ENCODE measurements at regions not wholly inside any gene's neighbourhood (a gene's known extent, or its start where the extent isn't known, plus 50 kb on each side); places are given as distances from the start of the nearest gene placed in this dataset.

- intact Hi-C loops (cut with micrococcal nuclease; ENCODE audit: unreplicated experiment): no loop called here
- Histone ChIP-seq H3K9me3 (replicated peaks; ENCODE audit: control insufficient read depth, insufficient read depth, low read length) (no peaks in the 10 kb centered on the region), H3K9ac (ENCODE audit: control insufficient read depth, insufficient read depth, low read length) (no peak overlapping the region), H2AFZ (ENCODE audit: control insufficient read depth, low read depth, low read length) (no peak overlapping the region), H3K4me3 (no peak overlapping the region), H3K4me2 (ENCODE audit: control insufficient read depth, insufficient read depth) (no peak overlapping the region), H3K27me3 (replicated peaks in 1 of 2; ENCODE audit: control insufficient read depth in 2 of 2, insufficient read depth in 2 of 2, low read length in 1 of 2) (no peaks in the 10 kb centered on the region; a peak in 2 of 4 replicates), H3K79me2 (ENCODE audit: control insufficient read depth, insufficient read depth, low read length) (no peaks in the 10 kb centered on the region), H4K20me1 (ENCODE audit: control insufficient read depth, insufficient read depth) (no peaks in the 10 kb centered on the region), H3K4me1 (ENCODE audit: control insufficient read depth, insufficient read depth, low read length) (no peaks in the 10 kb centered on the region), H3K27ac (ENCODE audit: control insufficient read depth, insufficient read depth) (no peak overlapping the region), H3K36me3 (ENCODE audit: control insufficient read depth in 2 of 2, insufficient read depth in 2 of 2, low read length in 1 of 2) (no peaks in the 10 kb centered on the region)
- ChIA-PET CTCF (interaction anchor here (2.7 kb wide), 1 partner anchor 618 kb away, joined by 7 read pairs; no protein-coding TSS in a partner anchor), RAD21 (ENCODE audit: unreplicated experiment) (interaction anchor here (0.6 kb wide), 1 partner anchor 196 kb away, joined by 3 read pairs; no protein-coding TSS in a partner anchor), SMC1A (ENCODE audit: uncharacterized antibody, unreplicated experiment) (no interaction called here), POLR2A (no interaction called here)
- BruUV-seq (replicated peaks): no TSS peak
- in situ Hi-C loops (cut with MboI): no loop called here
- ATAC-seq (no peak), FAIRE-seq (no peak), DNase-seq (ENCODE audit: low read depth, low spot score) (no peak)
- no peak for TF ChIP-seq NR2C1 (IDR thresholded peaks at IDR 0.05)
- 17% methylated on average over 9 of the region's 9 CpGs for WGBS (ENCODE audit: insufficient coverage, insufficient replicate concordance, low lambda C conversion rate, missing lambda C conversion rate)
Measured at GRCh38 chr7:96408881-96409280, 87.0 kb upstream of the SLC25A13 start.

- Histone ChIP-seq H3K27me3 (replicated peaks in 1 of 2; ENCODE audit: control insufficient read depth in 2 of 2, insufficient read depth in 2 of 2, low read length in 1 of 2) (no peaks in the 10 kb centered on the region; a peak in 2 of 4 replicates), H3K27ac (ENCODE audit: control insufficient read depth, insufficient read depth) (no peak overlapping the region), H4K20me1 (ENCODE audit: control insufficient read depth, insufficient read depth) (no peaks in the 10 kb centered on the region), H3K9me3 (replicated peaks; ENCODE audit: control insufficient read depth, insufficient read depth, low read length) (no peaks in the 10 kb centered on the region), H3K79me2 (ENCODE audit: control insufficient read depth, insufficient read depth, low read length) (no peaks in the 10 kb centered on the region), H3K4me2 (ENCODE audit: control insufficient read depth, insufficient read depth) (no peak overlapping the region), H3K9ac (ENCODE audit: control insufficient read depth, insufficient read depth, low read length) (no peak overlapping the region), H3K36me3 (ENCODE audit: control insufficient read depth in 2 of 2, insufficient read depth in 2 of 2, low read length in 1 of 2) (no peaks in the 10 kb centered on the region), H2AFZ (ENCODE audit: control insufficient read depth, low read depth, low read length) (no peak overlapping the region), H3K4me3 (no peak overlapping the region), H3K4me1 (ENCODE audit: control insufficient read depth, insufficient read depth, low read length) (no peaks in the 10 kb centered on the region)
- no peak for ATAC-seq
- no TSS peak for BruUV-seq (replicated peaks)
- ChIA-PET RAD21 (ENCODE audit: unreplicated experiment) (no interaction called here), POLR2A (no interaction called here), CTCF (no interaction called here), SMC1A (ENCODE audit: uncharacterized antibody, unreplicated experiment) (interaction anchor here (1.0 kb wide), 1 partner anchor 425 kb away, joined by 3 read pairs; no protein-coding TSS in a partner anchor)
- in situ Hi-C loops (cut with MboI) (no loop called here), intact Hi-C loops (cut with micrococcal nuclease; ENCODE audit: unreplicated experiment) (no loop called here)
- no peak for DNase-seq (ENCODE audit: low read depth, low spot score)
- FAIRE-seq: no peak
- TF ChIP-seq ZZZ3 (IDR thresholded peaks at IDR 0.05; ENCODE audit: control insufficient read depth, insufficient read length, low read depth): no peak
- no peak for TF ChIP-seq HSF1 (IDR thresholded peaks at IDR 0.05; ENCODE audit: low read depth, low read length)
- TF ChIP-seq BCL3 (IDR thresholded peaks at IDR 0.05; ENCODE audit: borderline replicate concordance, insufficient read depth, low read depth, low read length, poor library complexity, severe bottlenecking): no peak
- TF ChIP-seq NFXL1 (IDR thresholded peaks at IDR 0.05; ENCODE audit: borderline replicate concordance): no peak
- no peak for TF ChIP-seq MTA3 (IDR thresholded peaks at IDR 0.05; ENCODE audit: borderline replicate concordance, low read length)
- no peak for TF ChIP-seq PAX5 (IDR thresholded peaks at IDR 0.05; ENCODE audit: borderline replicate concordance, low read depth, low read length)
- no peak for TF ChIP-seq RBBP5 (conservative IDR thresholded peaks at IDR 0.05)
- no peak for TF ChIP-seq KLF5 (IDR thresholded peaks at IDR 0.05; ENCODE audit: partially characterized antibody)
- no peak for TF ChIP-seq TCF7 (IDR thresholded peaks at IDR 0.05; ENCODE audit: borderline replicate concordance)
- no peak for TF ChIP-seq SMC3 (IDR thresholded peaks at IDR 0.05; ENCODE audit: borderline replicate concordance, low read length)
- TF ChIP-seq SREBF1 (IDR thresholded peaks at IDR 0.05; ENCODE audit: low read length): no peak
- no peak for TF ChIP-seq SP1 (IDR thresholded peaks at IDR 0.05; ENCODE audit: low read depth, low read length)
- TF ChIP-seq IRF5 (IDR thresholded peaks at IDR 0.05; ENCODE audit: borderline replicate concordance): no peak
- no peak for TF ChIP-seq ZNF207 (IDR thresholded peaks at IDR 0.05; ENCODE audit: borderline replicate concordance)
- TF ChIP-seq CBFB (IDR thresholded peaks at IDR 0.05; ENCODE audit: low read depth): no peak
Measured at GRCh38 chr7:96407427-96407826, 85.5 kb upstream of the SLC25A13 start.

Measured in GM12878 (cell line).